ENCODE measurements at regions not wholly inside any gene's neighbourhood (a gene's known extent, or its start where the extent isn't known, plus 50 kb on each side); places are given as distances from the start of the nearest gene placed in this dataset.
A peak's percentile ranks its signal among the peaks of the same experiment; 100 is the strongest.
"Not testable (repeated sequence)": the region's sequence is repeated elsewhere in the genome, so short reads cannot be mapped to it uniquely, and the experiment has no call there.

DNA sequence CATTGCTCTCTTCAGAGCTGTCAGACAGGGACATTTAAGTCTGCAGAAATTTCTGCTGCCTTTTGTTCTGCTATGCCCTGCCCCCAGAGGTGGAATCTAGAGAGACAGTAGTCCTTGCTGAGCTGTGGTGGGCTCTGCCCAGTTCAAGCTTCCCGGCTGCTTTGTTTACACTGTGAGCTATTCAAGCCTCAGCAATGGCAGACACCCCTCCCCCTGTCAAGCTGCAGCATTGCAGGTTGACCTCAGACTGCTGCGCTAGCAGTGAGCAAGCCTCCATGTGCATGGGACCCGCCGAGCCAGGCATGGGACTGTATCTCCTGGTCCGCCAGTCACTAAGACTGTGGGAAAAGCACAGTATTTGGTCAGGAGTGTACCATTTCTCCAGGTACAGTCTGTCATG lies 53.6 kb upstream of the MAPK10 start:
- in situ Hi-C loops (cut with MboI; ENCODE audit: low pct_unique_long_range_greater_than_20kb, low sequenced_read_pairs); DNase-seq: not testable (repeated sequence)

- no peak for DNase-seq
- in situ Hi-C loops (cut with MboI; ENCODE audit: low pct_unique_long_range_greater_than_20kb, low sequenced_read_pairs), result no loop called here
Measured at GRCh38 chr4:86414686-86415085, 54.8 kb upstream of the MAPK10 start.

DNA sequence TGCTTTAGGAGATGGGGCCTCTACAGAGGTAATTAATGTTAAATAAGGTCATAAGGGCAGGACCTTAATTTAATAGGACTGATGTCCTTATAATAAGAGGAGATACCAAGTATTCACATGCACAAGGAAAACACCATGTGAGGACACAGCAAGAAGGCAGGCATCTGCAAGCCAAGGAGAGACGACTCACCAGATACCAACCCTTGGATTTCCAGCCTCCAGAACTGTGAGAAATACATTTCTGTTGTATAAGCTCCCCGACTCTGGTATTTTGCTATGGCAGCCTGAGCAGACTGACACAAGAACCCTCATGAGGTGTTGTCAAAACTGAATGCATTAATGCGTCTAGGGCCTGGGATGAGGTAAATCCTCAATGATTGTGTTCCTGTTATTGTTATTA lies 56.2 kb upstream of the MAPK10 start:
- in situ Hi-C loops (cut with MboI; ENCODE audit: low pct_unique_long_range_greater_than_20kb, low sequenced_read_pairs), result no loop called here
- DNase-seq, result no peak

- in situ Hi-C loops (cut with MboI; ENCODE audit: low pct_unique_long_range_greater_than_20kb, low sequenced_read_pairs), result no loop called here
- no peak for DNase-seq
Measured at GRCh38 chr4:86421461-86421860, 61.6 kb upstream of the MAPK10 start.

DNA sequence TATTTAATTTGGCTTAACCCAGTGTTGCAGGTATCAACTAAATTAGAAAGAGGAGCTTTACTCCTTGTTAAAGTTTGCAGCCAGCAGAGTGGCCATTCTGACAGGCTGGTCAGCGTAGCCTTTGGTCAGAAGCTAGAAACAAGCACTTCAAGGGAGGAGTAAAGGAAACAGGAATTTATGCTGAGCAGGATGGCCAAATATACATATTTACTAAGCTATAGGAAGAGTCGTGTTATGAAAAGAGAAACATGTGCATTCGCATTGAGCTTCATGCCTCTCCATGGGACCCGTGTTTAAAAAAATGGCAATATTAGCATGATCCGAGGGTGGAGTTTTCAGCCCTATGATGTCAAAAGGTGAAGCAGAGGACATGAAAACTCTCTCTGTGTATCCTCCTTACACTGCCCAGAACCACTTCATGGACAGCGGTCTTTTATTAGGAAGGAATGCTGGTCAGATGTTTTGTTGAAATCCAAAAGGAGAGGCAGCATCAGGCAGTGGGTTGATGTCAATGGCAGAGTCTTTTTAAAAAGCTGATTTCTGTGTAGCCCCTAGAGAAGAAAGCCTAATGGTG lies 71.8 kb upstream of the MAPK10 start:
- in situ Hi-C loops (cut with MboI; ENCODE audit: low pct_unique_long_range_greater_than_20kb, low sequenced_read_pairs), result no loop called here
- no peak for DNase-seq

DNA sequence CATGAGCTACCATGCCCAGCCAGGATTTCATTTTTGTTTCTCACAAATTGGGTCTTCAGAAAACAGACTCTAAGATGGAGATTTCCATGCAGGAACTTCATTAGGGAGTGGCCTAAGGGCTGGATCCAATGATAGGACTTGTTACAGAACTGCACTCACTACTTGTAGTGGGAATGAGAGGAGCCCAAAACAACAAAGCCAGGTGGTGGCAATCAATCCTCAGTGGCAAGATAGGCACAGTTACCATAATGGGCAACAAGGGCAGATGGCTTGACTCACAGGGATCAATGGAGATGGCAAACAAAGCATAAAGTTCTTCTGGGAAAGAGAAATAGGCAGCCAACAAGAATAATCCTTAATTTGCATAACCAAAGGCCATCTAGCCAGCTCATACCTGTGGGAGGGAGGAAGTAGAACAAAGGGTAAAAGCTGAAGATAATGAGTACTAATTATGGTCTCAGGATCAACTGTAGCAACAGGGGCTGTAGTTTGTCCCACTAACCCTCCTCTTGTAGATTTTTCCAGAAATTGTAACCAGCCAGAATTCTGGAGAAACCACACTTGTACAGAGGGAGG lies 72.8 kb upstream of the MAPK10 start:
- in situ Hi-C loops (cut with MboI; ENCODE audit: low pct_unique_long_range_greater_than_20kb, low sequenced_read_pairs), result no loop called here
- DNase-seq, result no peak

- in situ Hi-C loops (cut with MboI; ENCODE audit: low pct_unique_long_range_greater_than_20kb, low sequenced_read_pairs), result no loop called here
- DNase-seq, result no peak
Measured at GRCh38 chr4:86439293-86439692, 79.4 kb upstream of the MAPK10 start.

- in situ Hi-C loops (cut with MboI; ENCODE audit: low pct_unique_long_range_greater_than_20kb, low sequenced_read_pairs), result no loop called here
- DNase-seq, result no peak
Measured at GRCh38 chr4:86441175-86441936, 81.5 kb upstream of the MAPK10 start.

- peak; percentile 38 for DNase-seq
- in situ Hi-C loops (cut with MboI; ENCODE audit: low pct_unique_long_range_greater_than_20kb, low sequenced_read_pairs), result no loop called here
Measured at GRCh38 chr4:86442881-86443280, 83.0 kb upstream of the MAPK10 start.

DNA sequence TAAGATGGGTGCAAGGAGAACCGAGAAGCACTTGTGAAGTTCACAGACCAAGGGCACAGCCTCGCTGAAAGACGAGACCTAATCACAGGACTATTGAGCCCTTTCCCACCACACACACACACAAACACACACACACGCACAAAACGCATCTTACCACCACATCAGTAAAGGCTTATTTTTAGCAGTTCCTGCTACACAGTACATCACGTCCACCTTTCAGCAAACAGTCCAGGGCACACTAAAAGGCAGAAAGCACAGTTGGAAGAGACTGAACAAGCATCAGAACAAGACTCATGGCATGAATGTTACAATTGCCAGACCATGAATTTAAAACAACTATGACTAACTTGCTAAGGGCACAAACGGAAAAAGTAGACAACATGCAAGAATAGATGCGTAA lies 83.6 kb upstream of the MAPK10 start:
- in situ Hi-C loops (cut with MboI; ENCODE audit: low pct_unique_long_range_greater_than_20kb, low sequenced_read_pairs), result no loop called here
- DNase-seq, result peak; percentile 14

DNA sequence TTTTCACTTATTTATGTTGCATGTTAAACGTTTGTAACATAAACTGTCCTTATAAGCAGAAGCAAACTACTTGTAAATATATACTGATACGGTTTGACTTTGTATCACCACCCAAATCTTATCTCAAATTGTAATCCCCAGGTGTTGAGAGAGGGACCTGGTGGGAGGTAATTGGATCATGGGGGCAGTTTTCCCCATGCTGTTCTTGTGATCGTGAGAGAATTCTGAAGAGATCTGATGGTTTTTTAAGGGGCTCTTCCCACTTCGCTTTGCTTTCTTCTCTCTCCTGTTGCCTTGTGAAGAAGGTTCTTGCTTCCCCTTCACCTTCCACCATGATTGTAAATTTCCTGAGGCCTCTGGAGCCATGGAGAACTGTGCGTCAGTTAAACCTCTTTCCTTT lies 87.1 kb upstream of the MAPK10 start:
- no peak for DNase-seq
- in situ Hi-C loops (cut with MboI; ENCODE audit: low pct_unique_long_range_greater_than_20kb, low sequenced_read_pairs), result no loop called here

GRCh38 chr4:86448871-86449270 lies 89.0 kb upstream of the MAPK10 start:
- in situ Hi-C loops (cut with MboI; ENCODE audit: low pct_unique_long_range_greater_than_20kb, low sequenced_read_pairs), result no loop called here
- DNase-seq, result peak; percentile 76

GRCh38 chr4:86449746-86450588 lies 90.1 kb upstream of the MAPK10 start:
- no peak for DNase-seq
- in situ Hi-C loops (cut with MboI; ENCODE audit: low pct_unique_long_range_greater_than_20kb, low sequenced_read_pairs), result no loop called here

DNA sequence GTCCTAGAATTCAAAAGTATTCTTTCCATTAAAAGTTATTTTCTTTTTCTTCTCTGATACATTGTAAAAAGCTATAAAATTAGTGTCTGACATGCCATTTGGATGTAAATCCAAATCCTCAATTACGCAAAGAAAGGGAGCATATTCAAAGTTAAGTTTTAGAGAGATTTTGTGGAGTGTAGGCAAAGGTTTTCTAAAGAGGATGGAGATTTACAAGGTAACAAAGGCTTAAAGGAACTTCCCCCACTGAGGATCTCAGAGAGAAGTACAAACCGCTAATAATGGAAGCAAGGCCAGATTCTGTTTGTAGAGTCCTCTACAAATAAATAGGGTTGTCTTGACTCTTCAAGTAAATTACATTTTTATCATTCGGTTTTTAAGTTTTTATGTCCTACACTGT lies 91.0 kb upstream of the MAPK10 start:
- in situ Hi-C loops (cut with MboI; ENCODE audit: low pct_unique_long_range_greater_than_20kb, low sequenced_read_pairs), result no loop called here
- DNase-seq, result no peak

DNA sequence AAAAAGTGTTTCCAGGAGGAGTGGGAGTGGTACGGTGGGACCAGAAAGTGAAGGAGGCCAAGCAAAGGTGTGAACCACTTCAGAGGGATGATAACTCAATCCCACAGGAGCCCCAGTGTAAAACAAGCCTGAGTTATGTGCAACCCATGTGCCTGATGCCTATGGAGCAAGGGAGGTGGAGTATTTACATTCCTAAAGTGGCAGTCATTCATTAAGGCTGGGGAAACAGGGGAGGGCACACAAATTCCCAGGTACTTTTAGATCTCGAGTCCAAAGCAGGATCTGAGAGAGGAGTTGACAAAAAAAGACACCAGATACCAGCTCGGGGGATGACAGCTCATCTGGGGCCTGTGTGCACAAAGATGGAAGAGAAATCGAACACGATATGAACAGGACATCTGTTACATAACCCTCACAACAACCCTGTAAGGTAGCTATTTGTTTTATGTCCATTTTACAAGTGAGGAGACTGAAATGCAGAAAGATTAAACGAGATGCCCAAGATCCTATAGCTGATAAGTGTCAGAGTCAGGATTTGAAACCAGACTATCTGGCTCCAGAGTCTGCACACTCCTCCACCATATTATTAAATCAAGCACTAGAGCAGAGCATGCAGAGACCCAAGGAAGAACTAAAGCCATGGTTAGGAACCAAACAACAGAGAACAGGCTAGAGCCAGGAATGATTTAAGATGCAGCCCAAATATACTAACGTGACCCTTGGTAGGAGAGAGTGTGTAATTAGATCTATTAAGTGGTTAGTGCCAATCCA lies 91.9 kb upstream of the MAPK10 start:
- in situ Hi-C loops (cut with MboI; ENCODE audit: low pct_unique_long_range_greater_than_20kb, low sequenced_read_pairs), result no loop called here
- DNase-seq, result no peak

DNA sequence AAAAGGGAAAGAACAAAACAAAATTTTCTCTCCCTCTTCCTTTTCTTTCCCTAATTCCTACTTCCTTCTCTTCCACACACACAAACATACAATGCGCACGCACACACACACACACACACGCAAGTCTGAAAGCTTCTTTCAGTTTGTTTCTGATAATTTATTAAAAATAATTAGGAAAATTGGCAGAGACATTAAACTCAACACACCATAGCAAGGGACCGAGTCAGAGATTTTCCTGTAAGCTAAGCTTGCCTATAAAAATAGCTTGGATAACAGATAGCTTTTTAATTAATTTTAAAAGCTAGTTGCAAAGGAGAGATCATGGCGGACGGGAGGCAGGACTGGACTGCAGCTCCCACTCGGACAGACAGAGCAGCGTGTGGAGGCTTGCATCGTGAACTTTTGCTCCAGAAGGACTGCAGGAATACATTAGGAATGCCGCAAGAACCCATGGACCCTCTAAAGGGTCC lies 92.6 kb upstream of the MAPK10 start:
- in situ Hi-C loops (cut with MboI; ENCODE audit: low pct_unique_long_range_greater_than_20kb, low sequenced_read_pairs), result no loop called here
- DNase-seq, result no peak

DNA sequence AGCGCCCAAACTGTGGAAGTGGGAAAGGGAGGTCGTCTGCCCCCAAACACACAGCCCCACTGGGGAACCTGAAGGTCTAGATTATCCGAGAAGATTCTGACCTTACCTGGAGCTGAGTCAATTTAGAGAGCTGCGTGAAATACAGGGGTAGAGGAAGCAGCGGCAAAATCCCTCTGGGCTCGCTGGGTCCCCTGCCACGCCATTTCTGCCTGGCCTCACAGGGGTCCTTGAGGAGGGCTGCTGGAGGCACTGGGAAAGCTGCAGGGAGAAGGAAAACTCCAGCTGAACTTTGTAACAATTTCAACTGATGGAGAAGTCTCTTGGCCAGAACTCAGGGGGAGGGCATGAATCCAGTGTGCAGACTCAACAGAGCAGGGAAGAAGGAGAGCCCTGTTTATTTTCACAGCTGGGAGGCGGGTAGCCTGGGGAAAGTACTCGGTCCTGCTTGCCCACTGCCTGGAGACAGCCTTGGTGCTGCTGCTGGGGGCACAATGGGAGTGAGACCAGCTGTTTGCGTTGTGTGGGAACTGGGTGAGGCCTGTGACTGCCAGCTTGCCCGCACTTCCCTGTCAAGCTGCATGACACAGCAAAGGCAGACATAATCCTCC lies 93.2 kb upstream of the MAPK10 start:
- in situ Hi-C loops (cut with MboI; ENCODE audit: low pct_unique_long_range_greater_than_20kb, low sequenced_read_pairs), result no loop called here
- DNase-seq, result peak; percentile 18

DNA sequence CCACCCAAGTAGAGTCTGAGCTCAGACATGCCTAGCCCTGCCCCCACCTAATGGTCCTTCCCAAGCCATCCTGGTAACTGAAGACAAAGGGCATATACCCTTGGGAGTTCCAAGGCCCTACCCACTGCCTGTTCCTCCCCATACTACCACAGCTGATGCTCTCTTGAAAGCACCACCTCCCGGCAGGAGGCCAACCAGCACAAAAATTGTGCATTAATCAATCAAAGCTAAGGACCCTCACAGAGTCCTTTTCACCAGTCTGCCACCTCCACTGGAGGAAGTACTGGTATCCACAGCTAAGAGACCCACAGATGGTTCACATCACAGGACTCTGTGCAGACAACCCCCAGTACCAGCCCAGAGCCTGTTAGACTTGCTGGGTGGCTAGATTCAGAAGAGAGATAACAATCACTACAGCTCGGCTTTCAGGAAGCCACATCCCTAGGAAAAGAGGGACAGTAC lies 93.8 kb upstream of the MAPK10 start:
- in situ Hi-C loops (cut with MboI; ENCODE audit: low pct_unique_long_range_greater_than_20kb, low sequenced_read_pairs), result not testable (repeated sequence)
- DNase-seq, result peak; percentile 27

DNA sequence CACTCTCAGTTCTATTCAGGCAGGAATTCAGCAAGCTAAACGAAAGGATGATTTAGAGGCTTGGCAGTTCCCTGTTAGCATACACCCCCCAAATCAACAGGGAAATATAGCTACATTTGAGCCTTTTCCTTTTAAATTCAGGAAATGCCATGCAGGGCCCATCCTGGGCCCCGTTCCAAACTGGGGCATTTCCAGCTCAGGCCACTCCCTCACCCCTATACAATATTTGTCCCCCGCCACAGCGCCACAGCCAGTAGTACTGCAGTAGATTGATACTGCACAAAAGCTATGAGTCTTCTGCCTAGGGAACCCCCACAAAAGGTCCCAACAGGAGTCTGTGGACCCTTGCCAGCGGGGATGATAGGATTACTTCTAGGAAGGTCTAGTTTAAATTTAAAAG lies 102.0 kb upstream of the MAPK10 start:
- DNase-seq, result no peak
- in situ Hi-C loops (cut with MboI; ENCODE audit: low pct_unique_long_range_greater_than_20kb, low sequenced_read_pairs), result no loop called here

All from KBM-7 (cell line).